ENCODE measurements at regions not wholly inside any gene's neighbourhood (a gene's known extent, or its start where the extent isn't known, plus 50 kb on each side); places are given as distances from the start of the nearest gene placed in this dataset.

DNA sequence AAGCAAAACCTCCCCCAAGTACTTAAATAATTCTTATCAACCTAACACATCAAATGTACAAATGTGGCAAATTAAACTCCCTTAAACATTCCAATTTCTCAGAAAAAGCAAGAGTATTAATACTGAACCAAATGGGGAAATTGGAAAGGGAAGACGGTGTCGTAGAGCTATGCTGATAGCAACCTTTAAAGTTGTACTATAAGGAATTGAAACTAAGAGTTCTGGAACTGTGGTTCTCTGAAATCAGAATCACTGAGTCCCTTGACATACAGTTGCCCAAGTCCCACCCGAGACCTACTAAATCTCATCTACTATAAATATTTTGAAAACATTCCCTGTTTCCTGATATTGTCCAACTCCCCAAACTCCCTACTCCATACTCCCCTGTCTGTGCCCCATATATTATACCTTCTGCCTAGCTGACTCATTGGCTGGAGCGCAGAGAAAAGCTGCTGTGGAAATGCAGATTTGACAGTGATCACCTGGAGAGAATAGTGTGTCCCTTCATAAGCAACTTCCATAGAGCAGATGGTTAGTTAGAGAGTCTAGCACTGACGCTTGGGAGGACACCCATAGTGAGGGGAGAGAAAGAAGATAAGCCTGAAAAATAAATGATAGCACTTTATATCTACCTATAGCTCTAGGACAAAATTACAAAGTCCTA, 51.4 kb upstream of the ITM2B start:
- no peak overlapping the region for H3K27ac ChIP-seq (ENCODE audit: extremely low read depth, low read depth, low read length)
- H3K4me1 ChIP-seq (ENCODE audit: control insufficient read depth, insufficient read depth, low read length): no peaks in the 10 kb centered on the region
- ChIA-PET CTCF (interaction anchor here (0.6 kb wide), 2 partner anchors 32 to 1211 kb away, joined by 4 to 8 read pairs; no protein-coding TSS in a partner anchor), POLR2A (no interaction called here)
- H3K36me3 ChIP-seq (ENCODE audit: control insufficient read depth in 2 of 2, insufficient read depth in 1 of 2, low read length in 2 of 2): no peaks in the 10 kb centered on the region
- H3K4me3 ChIP-seq (ENCODE audit: low read depth, low read length): no peak overlapping the region
- no peaks in the 10 kb centered on the region for H3K9me3 ChIP-seq (ENCODE audit: control insufficient read depth, insufficient read depth, low read depth, low read length)
- TF ChIP-seq ZNF311 (tag by site-specific recombination; IDR thresholded peaks at IDR 0.05; ENCODE audit: borderline replicate concordance) (no peak), ZNF114 (tag by site-specific recombination; IDR thresholded peaks at IDR 0.05) (no peak), SP7 (tag by site-specific recombination; IDR thresholded peaks at IDR 0.05) (no peak), ZNF768 (tag by site-specific recombination; IDR thresholded peaks at IDR 0.05) (no peak), ZNF701 (tag by site-specific recombination; IDR thresholded peaks at IDR 0.05) (no peak), MYNN (tag by site-specific recombination; IDR thresholded peaks at IDR 0.05; ENCODE audit: borderline replicate concordance) (no peak), ZNF335 (tag by site-specific recombination; conservative IDR thresholded peaks at IDR 0.05) (no peak), ZNF785 (tag by site-specific recombination; IDR thresholded peaks at IDR 0.05) (no peak)
- TF ChIP-seq, protein P1, sequence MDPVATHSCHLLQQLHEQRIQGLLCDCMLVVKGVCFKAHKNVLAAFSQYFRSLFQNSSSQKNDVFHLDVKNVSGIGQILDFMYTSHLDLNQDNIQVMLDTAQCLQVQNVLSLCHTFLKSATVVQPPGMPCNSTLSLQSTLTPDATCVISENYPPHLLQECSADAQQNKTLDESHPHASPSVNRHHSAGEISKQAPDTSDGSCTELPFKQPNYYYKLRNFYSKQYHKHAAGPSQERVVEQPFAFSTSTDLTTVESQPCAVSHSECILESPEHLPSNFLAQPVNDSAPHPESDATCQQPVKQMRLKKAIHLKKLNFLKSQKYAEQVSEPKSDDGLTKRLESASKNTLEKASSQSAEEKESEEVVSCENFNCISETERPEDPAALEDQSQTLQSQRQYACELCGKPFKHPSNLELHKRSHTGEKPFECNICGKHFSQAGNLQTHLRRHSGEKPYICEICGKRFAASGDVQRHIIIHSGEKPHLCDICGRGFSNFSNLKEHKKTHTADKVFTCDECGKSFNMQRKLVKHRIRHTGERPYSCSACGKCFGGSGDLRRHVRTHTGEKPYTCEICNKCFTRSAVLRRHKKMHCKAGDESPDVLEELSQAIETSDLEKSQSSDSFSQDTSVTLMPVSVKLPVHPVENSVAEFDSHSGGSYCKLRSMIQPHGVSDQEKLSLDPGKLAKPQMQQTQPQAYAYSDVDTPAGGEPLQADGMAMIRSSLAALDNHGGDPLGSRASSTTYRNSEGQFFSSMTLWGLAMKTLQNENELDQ (tag by site-specific recombination; IDR thresholded peaks at IDR 0.05; ENCODE audit: low read depth): no peak
- TF ChIP-seq, protein P2, sequence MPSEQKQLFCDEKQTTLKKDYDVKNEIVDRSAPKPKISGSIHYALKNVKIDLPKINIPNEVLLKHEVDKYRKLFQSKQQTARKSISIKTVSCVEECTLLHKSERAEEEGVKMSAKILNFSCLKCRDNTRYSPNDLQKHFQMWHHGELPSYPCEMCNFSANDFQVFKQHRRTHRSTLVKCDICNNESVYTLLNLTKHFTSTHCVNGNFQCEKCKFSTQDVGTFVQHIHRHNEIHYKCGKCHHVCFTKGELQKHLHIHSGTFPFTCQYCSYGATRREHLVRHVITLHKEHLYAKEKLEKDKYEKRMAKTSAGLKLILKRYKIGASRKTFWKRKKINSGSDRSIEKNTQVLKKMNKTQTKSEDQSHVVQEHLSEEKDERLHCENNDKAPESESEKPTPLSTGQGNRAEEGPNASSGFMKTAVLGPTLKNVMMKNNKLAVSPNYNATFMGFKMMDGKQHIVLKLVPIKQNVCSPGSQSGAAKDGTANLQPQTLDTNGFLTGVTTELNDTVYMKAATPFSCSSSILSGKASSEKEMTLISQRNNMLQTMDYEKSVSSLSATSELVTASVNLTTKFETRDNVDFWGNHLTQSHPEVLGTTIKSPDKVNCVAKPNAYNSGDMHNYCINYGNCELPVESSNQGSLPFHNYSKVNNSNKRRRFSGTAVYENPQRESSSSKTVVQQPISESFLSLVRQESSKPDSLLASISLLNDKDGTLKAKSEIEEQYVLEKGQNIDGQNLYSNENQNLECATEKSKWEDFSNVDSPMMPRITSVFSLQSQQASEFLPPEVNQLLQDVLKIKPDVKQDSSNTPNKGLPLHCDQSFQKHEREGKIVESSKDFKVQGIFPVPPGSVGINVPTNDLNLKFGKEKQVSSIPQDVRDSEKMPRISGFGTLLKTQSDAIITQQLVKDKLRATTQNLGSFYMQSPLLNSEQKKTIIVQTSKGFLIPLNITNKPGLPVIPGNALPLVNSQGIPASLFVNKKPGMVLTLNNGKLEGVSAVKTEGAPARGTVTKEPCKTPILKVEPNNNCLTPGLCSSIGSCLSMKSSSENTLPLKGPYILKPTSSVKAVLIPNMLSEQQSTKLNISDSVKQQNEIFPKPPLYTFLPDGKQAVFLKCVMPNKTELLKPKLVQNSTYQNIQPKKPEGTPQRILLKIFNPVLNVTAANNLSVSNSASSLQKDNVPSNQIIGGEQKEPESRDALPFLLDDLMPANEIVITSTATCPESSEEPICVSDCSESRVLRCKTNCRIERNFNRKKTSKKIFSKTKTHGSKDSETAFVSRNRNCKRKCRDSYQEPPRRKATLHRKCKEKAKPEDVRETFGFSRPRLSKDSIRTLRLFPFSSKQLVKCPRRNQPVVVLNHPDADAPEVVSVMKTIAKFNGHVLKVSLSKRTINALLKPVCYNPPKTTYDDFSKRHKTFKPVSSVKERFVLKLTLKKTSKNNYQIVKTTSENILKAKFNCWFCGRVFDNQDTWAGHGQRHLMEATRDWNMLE (tag by site-specific recombination; conservative IDR thresholded peaks at IDR 0.05; ENCODE audit: low read depth): no peak
- TF ChIP-seq, protein P3, sequence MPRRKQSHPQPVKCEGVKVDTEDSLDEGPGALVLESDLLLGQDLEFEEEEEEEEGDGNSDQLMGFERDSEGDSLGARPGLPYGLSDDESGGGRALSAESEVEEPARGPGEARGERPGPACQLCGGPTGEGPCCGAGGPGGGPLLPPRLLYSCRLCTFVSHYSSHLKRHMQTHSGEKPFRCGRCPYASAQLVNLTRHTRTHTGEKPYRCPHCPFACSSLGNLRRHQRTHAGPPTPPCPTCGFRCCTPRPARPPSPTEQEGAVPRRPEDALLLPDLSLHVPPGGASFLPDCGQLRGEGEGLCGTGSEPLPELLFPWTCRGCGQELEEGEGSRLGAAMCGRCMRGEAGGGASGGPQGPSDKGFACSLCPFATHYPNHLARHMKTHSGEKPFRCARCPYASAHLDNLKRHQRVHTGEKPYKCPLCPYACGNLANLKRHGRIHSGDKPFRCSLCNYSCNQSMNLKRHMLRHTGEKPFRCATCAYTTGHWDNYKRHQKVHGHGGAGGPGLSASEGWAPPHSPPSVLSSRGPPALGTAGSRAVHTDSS (tag by site-specific recombination; IDR thresholded peaks at IDR 0.05): no peak
- TF ChIP-seq, protein P4, sequence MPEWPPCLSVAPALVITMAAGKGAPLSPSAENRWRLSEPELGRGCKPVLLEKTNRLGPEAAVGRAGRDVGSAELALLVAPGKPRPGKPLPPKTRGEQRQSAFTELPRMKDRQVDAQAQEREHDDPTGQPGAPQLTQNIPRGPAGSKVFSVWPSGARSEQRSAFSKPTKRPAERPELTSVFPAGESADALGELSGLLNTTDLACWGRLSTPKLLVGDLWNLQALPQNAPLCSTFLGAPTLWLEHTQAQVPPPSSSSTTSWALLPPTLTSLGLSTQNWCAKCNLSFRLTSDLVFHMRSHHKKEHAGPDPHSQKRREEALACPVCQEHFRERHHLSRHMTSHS (tag by site-specific recombination; IDR thresholded peaks at IDR 0.05): no peak

DNA sequence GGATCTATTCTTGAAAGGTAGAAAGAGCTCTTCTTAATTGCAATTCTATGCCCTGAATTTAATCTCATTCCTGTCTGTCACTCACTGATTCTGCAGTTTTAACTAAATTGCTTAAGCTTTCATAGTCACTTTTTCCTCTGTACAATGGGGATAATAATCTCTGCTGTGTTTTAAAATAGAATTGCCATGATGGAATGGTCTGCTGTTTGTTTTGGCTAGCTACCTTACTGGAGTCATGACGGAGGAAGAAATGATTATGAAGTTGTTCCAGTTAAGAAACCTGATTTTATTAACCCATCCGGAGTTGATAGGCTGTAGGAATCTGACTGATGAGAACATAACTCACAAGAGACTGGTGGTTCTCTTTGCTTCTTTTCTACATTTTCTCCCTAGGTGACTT, 54.9 kb upstream of the ITM2B start:
- H3K36me3 ChIP-seq (ENCODE audit: control insufficient read depth in 2 of 2, insufficient read depth in 1 of 2, low read length in 2 of 2): no peaks in the 10 kb centered on the region
- H3K4me3 ChIP-seq (ENCODE audit: low read depth, low read length): no peak overlapping the region
- no peak overlapping the region for H3K27ac ChIP-seq (ENCODE audit: extremely low read depth, low read depth, low read length)
- H3K9me3 ChIP-seq (ENCODE audit: control insufficient read depth, insufficient read depth, low read depth, low read length): no peaks in the 10 kb centered on the region
- CTCF ChIA-PET: interaction anchor here (0.6 kb wide), 1 partner anchor 379 kb away, joined by 3 read pairs; no protein-coding TSS in a partner anchor
- TF ChIP-seq, protein P5, sequence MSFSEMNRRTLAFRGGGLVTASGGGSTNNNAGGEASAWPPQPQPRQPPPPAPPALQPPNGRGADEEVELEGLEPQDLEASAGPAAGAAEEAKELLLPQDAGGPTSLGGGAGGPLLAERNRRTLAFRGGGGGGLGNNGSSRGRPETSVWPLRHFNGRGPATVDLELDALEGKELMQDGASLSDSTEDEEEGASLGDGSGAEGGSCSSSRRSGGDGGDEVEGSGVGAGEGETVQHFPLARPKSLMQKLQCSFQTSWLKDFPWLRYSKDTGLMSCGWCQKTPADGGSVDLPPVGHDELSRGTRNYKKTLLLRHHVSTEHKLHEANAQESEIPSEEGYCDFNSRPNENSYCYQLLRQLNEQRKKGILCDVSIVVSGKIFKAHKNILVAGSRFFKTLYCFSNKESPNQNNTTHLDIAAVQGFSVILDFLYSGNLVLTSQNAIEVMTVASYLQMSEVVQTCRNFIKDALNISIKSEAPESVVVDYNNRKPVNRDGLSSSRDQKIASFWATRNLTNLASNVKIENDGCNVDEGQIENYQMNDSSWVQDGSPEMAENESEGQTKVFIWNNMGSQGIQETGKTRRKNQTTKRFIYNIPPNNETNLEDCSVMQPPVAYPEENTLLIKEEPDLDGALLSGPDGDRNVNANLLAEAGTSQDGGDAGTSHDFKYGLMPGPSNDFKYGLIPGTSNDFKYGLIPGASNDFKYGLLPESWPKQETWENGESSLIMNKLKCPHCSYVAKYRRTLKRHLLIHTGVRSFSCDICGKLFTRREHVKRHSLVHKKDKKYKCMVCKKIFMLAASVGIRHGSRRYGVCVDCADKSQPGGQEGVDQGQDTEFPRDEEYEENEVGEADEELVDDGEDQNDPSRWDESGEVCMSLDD (tag by site-specific recombination; IDR thresholded peaks at IDR 0.05): no peak
- TF ChIP-seq ZNF140 (tag by site-specific recombination; IDR thresholded peaks at IDR 0.05): no peak
- no peak for TF ChIP-seq ZNF394 (tag by site-specific recombination; IDR thresholded peaks at IDR 0.05; ENCODE audit: borderline replicate concordance)
- no peak for TF ChIP-seq ZNF202 (tag by site-specific recombination; IDR thresholded peaks at IDR 0.05; ENCODE audit: borderline replicate concordance)
- no peak for TF ChIP-seq ZNF266 (tag by site-specific recombination; IDR thresholded peaks at IDR 0.05; ENCODE audit: low read depth)
- no peak for TF ChIP-seq MEIS1 (CRISPR knock-in tag; IDR thresholded peaks at IDR 0.05; ENCODE audit: borderline replicate concordance)
- H3K4me1 ChIP-seq (ENCODE audit: control insufficient read depth, insufficient read depth, low read length): no peaks in the 10 kb centered on the region
- POLR2A ChIA-PET: no interaction called here

All from HEK293 (cell line).